GM18861 (cell line): ENCODE measurements at regions not wholly inside any gene's neighbourhood (a gene's known extent, or its start where the extent isn't known, plus 50 kb on each side); places are given as distances from the start of the nearest gene placed in this dataset.
A peak's percentile ranks its signal among the peaks of the same experiment; 100 is the strongest.
"Not testable (repeated sequence)": the region's sequence is repeated elsewhere in the genome, so short reads cannot be mapped to it uniquely, and the experiment has no call there.

Experiments
- ATAC-seq: cut with Tn5 transposase; IDR thresholded peaks from one replicate; pipeline ENCODE4 v1.9.1; 2021; ENCODE audit not compliant: unreplicated experiment

DNA sequence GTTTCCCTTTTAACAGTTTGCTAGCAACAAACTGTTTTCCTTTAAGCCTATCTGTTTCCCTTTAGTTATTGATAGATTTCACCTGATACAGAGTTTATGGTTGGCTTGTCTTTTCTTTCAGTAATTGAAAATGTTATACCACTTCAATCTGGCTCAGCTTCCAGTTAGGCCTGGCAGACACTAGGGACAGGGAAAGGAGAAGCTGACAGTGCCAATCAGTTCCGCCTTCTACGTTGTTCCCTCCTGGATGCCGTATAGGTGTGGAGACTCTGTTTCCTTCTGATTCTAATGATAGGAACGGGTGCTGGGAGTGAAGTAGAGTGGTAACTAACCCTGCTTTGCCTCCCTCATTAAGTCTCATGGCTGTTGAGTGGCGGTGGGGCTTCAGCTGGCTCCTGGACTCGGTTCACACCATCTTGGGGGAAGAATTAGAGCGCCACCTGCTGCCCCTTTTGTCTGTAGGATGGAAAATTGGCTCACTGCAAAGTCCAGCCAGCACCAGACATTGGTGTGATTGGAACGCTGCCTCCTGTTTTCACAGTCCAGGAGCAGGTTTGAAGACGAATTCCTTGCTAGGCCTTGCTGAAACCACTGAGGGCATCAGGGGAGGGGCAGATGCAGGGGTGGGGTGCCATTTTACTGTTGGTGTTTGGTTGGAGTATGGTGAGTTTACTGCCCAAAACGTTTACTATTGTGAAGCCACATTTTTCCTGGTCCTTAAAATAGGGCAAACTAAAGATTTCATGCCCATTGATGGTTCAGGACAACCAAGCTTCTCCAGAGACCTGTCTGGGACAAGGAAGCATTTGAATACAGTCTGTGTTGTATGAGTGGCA lies 1729.5 kb downstream of the GRIK2 start:
- no peak for ATAC-seq

GRCh38 chr6:103119056-103119455 lies 1725.5 kb downstream of the GRIK2 start:
- ATAC-seq: no peak

- ATAC-seq: no peak
Observed at GRCh38 chr6:103114582-103114981, 1721.1 kb downstream of the GRIK2 start.

DNA sequence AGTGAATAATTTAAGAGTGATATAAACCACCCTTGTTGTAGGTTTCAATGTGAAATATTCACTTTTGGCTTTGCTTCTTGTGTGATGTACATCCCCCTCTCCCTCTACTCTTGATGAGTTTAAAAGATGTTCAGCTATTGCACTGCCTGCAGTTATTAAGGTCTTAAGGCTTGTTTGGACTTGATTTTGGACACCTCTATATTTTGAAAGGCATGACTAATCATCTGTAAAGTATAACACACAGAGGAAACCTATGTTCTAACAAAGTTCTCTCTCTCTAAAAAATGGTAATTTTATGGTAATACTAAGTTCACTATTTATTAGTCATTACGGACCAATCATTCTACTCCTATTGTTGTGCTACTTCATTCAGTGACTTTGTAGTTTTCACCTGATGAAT lies 1719.9 kb downstream of the GRIK2 start:
- ATAC-seq: no peak

DNA sequence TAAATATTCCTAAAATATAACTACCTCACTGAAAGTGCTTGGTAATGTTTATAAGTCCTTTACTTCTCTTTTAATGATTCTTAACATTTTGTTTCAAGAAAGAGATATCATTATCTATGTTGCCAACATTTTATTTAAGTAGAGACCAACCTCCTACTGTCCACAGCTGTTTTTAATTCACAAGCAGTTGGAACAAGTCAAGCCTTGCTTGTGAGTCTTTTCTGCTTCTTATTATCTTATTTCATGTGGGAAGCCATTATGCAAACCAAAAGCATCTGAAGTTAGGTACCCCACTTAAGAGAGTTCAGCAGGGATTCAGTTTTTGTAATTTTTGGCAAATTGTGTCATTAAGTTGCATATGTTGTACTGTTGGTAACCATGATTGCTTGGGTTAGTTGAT lies 1714.5 kb downstream of the GRIK2 start:
- ATAC-seq: no peak

DNA sequence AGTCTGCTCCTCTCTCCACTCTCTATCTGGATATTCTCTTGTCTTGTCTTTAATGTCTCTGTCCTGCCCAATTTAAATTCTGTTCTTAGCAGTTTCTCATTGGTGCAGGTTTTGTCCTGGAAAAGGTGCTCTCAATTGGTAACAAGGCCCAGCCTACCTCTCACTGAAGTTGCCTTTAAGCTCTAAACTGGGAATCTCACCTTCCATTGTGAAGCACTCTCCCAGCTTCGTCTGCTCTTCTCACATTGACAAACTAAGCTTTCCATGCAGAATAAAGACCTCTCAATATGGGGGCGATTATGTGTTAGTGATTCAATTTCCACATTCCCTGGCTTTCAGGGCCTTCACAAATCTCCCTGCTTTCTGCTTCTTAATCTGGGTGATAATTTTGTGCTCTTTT lies 1712.2 kb downstream of the GRIK2 start:
- no peak for ATAC-seq

DNA sequence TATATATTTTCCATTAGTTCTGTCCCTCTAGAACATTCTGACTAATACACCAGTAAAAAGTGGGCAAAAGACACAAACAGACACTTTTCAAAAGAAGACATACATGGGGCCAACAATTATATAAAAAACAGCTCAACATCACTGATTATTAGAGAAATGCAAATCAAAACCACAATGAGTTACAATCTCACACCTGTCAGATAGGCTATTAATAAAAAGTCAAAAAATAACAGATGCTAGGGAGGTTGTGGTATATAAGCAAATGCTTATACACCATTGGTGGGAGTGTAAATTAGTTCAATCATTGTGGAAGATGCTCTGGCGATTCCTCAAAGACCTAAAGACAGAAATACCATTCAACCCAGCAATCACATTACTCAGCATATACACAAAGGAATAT lies 1707.8 kb downstream of the GRIK2 start:
- ATAC-seq: no peak

DNA sequence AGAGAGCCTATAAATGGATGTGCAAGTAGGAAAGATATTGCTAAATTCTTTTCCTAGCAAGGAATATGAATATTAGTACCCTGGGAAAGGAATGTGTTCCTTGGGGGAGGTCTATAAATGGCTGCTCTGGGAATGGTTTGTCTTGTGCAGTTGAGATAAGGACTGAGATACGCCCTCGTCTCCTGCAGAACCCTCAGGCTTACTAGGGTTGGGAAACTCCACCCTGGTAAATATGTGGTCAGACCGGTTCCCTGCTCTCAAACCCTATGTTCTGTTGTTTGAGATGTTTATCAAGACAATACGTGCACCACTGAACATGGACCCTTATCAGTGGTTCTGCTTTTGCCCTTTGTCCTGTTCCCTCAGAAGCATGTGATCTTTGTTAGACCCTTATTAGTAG lies 1698.9 kb downstream of the GRIK2 start:
- ATAC-seq: not testable (repeated sequence)

GRCh38 chr6:103085801-103086200 lies 1692.3 kb downstream of the GRIK2 start:
- ATAC-seq: no peak

- no peak for ATAC-seq
Observed at GRCh38 chr6:103081876-103082630, 1688.5 kb downstream of the GRIK2 start.

GRCh38 chr6:103081126-103081525 lies 1687.6 kb downstream of the GRIK2 start:
- ATAC-seq: no peak

GRCh38 chr6:103080497-103080896 lies 1687.0 kb downstream of the GRIK2 start:
- no peak for ATAC-seq

DNA sequence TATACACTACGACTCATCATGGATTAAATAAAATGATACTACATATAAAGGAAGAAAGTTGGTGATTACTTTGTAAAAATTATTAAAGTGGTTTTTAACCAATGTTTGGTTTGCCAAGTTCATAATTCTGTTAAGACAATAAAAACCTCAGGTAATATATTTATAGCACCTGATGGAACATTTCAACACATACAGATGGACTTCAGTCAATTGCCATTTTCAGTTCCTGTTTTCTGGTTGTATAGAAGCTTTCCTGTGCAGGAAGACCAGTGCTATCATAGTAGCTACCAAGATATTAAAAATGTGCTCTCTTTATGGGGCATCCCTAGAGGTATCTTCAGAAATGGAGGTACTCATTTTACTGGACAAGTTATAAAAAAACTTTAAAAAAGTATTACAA lies 1686.4 kb downstream of the GRIK2 start:
- ATAC-seq: peak; percentile 92

DNA sequence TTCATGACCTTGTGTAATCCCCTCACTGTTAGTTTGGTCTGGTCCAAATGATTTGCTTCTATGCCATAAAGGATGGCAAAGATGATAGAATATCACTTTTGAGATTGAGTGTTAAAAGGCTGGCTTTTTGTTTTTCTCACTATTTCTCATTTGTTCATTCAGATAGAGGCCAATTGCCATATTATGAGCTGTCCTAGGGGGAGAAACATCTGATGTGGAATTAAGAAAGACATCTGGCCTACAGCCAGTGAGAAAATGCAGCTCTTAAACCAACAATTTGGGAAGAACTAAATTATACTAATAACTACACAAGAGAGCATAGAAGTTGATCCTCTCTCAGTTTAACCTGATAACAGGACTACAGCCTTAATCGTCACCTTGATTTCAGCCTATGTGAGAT lies 1668.6 kb downstream of the GRIK2 start:
- no peak for ATAC-seq

GRCh38 chr6:103047567-103047966 lies 1654.1 kb downstream of the GRIK2 start:
- no peak for ATAC-seq

- no peak for ATAC-seq
Observed at GRCh38 chr6:103042336-103042735, 1648.8 kb downstream of the GRIK2 start.

DNA sequence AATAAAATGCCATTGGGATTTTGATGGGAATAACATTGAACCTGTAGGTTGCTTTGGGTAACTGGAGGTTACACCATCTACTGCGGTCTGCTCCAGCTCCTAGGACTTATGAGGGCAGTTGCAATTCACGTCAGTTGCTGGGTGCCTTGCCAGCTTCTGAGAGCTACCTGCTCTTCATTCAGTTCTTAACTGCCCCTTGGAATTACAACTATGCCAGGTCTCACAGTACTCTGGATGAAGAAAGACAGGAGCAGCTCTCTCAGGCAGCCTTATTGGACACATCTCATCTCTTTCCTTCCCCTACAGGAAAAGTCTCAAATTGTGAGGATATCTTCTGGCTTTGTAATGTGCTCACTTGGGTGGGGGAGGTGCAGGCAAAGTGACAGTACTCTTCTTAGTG lies 1643.3 kb downstream of the GRIK2 start:
- ATAC-seq: no peak

- no peak for ATAC-seq
Observed at GRCh38 chr6:103027271-103027931, 1633.9 kb downstream of the GRIK2 start.

DNA sequence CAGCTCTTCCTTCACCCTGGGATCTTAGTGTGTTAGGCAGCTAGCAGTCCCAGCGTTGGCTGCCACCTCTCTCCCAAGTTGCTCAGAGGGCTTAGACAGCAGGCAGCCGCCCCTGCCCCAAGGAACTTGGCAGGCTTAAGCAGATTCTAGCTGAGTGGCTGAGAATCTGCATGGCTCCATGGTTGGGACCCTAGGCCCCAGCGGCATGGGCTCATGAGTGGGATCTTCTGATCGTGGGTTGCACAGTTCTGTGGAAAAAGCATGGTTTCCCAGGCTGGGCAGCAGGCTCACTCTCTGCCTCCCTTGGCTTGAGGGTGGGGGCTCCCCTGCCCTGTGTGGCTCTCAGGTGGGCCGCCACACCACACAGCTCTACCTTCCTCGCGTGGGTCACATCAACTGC lies 1624.9 kb downstream of the GRIK2 start:
- ATAC-seq: no peak

DNA sequence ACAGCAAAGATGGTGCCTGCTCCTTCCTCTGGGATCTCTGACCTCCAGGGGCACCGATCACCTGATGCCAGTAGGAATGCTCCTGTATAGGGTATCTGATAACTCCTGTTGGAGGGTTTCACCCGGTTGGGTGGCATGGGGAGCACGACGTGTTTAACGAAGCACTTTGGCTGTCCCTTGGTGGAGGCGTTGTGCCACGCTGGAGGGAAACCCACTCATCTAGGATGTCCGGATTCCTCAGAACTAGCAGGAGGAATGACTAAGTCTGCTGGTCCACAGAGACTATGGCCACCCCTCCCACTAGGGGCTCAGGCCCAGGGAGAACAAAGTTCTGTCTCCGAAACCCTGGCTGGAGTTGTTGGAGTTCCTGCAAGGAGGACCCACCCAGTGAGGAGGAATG lies 1624.4 kb downstream of the GRIK2 start:
- no peak for ATAC-seq

DNA sequence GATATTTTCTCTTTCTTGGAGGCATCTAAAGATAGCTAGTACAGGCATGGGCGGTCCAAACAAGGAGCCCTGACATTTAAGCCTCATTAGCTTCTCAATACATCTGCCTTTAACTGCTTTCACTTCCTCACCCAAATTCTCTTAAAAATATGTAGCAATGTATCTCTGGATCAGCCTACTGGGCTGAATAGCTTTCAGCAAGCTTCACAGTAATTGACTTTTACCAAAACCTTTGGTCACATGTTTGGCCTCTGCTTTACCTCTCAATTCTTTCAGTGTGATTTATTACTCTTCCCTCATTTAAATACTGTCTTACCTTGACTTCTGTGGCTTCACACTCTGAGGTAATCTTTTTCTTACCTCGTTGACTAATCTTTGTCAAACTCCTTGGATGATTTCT lies 1618.1 kb downstream of the GRIK2 start:
- no peak for ATAC-seq

DNA sequence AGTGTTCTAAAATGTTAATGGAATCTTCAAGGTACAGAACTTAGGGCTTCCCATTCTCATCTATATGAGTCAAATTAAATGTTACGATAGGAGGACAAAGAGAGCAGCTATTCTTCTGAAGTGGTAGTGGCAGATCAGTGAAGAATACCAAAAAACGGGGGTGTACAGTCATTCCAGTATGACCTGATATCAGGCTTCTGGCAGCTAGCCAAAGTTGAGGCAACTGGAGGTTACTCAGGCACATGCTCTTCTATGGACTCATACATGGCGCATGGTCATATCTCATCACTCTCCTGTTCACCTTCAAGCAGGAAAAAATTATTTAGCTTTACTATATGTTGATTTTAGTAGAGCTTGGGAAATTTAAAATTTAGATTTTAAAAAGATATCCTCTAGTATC lies 1608.8 kb downstream of the GRIK2 start:
- ATAC-seq: no peak
